ENCODE measurements at regions not wholly inside any gene's neighbourhood (a gene's known extent, or its start where the extent isn't known, plus 50 kb on each side); places are given as distances from the start of the nearest gene placed in this dataset.

- TF ChIP-seq RARB (CRISPR knock-in tag; IDR thresholded peaks at IDR 0.05) (no peak), ISL1 (CRISPR knock-in tag; IDR thresholded peaks at IDR 0.05) (no peak)
Observed at GRCh38 chr5:166073901-166074581, 2217.4 kb upstream of the WWC1 start.

All from SK-N-SH treated with all-trans-retinoic acid at 6 μM for 48 hours (cell line).